Kidney epithelial cell (primary cell): ENCODE measurements at regions not wholly inside any gene's neighbourhood (a gene's known extent, or its start where the extent isn't known, plus 50 kb on each side); places are given as distances from the start of the nearest gene placed in this dataset.

Experiments
- DNase-seq: peaks from one replicate; pipeline ENCODE4 v3.0.0-alpha.2; 2010; ENCODE audit warnings: low read depth
- H3K27me3 ChIP-seq: 2 replicates; pipeline ENCODE4 v1.6.0; 2011; ENCODE audit warnings: low read length; ENCODE audit not compliant: control insufficient read depth, insufficient read depth
- H3K36me3 ChIP-seq: 2 replicates; pipeline ENCODE4 v1.5.1; 2011; ENCODE audit warnings: low read length; ENCODE audit not compliant: control insufficient read depth, insufficient read depth
- H3K4me3 ChIP-seq: 2 replicates; pipeline ENCODE4 v1.5.1; 2011; ENCODE audit warnings: low read depth, mild to moderate bottlenecking, control low read depth, low read length
- TF ChIP-seq, protein P1 (sequence below): IDR thresholded peaks from 2 replicates; pipeline ENCODE4 v1.5.1; 2011; ENCODE audit warnings: mild to moderate bottlenecking, moderate library complexity, low read length, control low read depth, inconsistent platforms; ENCODE audit not compliant: insufficient read depth, poor library complexity, severe bottlenecking

DNA sequence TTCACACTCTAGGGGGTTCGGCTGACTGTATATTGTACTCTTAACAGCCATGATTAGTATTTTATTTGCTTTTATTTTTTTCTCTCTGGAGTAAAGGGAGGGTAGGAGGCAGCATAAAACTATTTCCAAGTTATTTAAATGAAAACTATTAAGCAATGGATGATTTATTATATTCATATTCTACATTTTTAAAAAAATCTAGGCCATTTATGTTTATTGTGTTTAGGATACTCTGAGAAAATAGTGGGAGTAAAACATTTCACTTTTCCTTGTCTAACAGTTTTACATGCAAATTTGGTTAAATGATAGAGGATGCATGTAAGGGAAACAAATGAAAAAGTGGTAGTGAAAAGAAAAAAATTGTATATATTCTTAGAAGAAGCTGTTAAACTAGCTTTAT, 276.3 kb downstream of the GAS1 start:
- Histone ChIP-seq H3K36me3 (no peaks in the 10 kb centered on the region), H3K4me3 (no peak overlapping the region), H3K27me3 (no peaks in the 10 kb centered on the region)
- TF ChIP-seq, protein P1, sequence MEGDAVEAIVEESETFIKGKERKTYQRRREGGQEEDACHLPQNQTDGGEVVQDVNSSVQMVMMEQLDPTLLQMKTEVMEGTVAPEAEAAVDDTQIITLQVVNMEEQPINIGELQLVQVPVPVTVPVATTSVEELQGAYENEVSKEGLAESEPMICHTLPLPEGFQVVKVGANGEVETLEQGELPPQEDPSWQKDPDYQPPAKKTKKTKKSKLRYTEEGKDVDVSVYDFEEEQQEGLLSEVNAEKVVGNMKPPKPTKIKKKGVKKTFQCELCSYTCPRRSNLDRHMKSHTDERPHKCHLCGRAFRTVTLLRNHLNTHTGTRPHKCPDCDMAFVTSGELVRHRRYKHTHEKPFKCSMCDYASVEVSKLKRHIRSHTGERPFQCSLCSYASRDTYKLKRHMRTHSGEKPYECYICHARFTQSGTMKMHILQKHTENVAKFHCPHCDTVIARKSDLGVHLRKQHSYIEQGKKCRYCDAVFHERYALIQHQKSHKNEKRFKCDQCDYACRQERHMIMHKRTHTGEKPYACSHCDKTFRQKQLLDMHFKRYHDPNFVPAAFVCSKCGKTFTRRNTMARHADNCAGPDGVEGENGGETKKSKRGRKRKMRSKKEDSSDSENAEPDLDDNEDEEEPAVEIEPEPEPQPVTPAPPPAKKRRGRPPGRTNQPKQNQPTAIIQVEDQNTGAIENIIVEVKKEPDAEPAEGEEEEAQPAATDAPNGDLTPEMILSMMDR = no peak
- DNase-seq = no peak

GRCh38 chr9:86670536-86670935, 276.8 kb downstream of the GAS1 start:
- no peak overlapping the region for H3K4me3 ChIP-seq
- TF ChIP-seq, protein P1 = no peak
- DNase-seq = no peak

GRCh38 chr9:86670076-86670475, 277.2 kb downstream of the GAS1 start:
- Histone ChIP-seq H3K4me3 (no peak overlapping the region), H3K36me3 (no peaks in the 10 kb centered on the region), H3K27me3 (no peaks in the 10 kb centered on the region)
- TF ChIP-seq, protein P1 = no peak
- no peak for DNase-seq

More at GRCh38 chr9:86670536-86670935, 276.8 kb downstream of the GAS1 start:
- H3K36me3 ChIP-seq = no peaks in the 10 kb centered on the region
- H3K27me3 ChIP-seq = no peaks in the 10 kb centered on the region

DNA sequence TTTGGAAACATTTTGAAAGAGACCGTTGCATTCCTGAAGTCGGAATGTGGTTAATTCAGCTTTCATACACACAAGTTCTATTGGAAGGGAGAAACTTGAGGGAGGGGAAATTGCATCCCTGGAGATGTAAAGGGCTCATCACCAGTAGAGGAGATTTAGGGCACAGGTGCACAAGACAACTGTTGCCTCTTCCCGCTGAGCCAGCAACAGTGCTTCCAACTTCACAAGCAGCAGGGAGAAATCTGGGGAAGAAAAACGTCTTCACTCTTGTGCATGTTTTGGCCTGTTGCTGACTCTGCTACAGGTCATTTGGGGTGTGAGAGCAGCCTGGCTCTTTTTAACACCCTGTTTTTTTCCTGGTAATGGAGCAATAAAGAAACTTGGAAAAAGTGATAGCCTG, 277.9 kb downstream of the GAS1 start:
- no peak for DNase-seq

DNA sequence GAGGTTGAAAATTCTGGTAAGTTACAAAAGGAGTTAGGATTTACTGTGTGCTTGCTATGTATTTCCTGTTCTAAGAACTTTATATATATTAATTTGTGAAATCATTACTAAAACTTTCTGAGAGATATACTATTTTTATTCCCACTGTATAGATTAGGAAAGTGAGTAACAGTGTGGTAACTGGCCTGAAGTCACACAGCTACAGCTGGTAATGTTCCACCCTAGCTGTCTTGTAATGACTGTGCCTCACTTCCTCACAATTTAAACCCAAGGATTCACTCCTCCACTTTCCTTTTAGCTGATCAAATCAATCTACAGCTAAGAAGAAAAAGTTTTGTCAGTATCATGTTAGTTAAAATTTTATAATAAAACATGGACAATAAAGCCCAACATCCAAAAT, 278.8 kb downstream of the GAS1 start:
- TF ChIP-seq, protein P1 = no peak
- Histone ChIP-seq H3K36me3 (no peaks in the 10 kb centered on the region), H3K4me3 (no peak overlapping the region), H3K27me3 (no peaks in the 10 kb centered on the region)
- DNase-seq = no peak

More for the DNA sequence above, 277.9 kb downstream of the GAS1 start:
- no peaks in the 10 kb centered on the region for H3K36me3 ChIP-seq
- TF ChIP-seq, protein P1 = no peak
- H3K27me3 ChIP-seq = no peaks in the 10 kb centered on the region
- H3K4me3 ChIP-seq = no peak overlapping the region

GRCh38 chr9:86667307-86667706, 280.0 kb downstream of the GAS1 start:
- DNase-seq = no peak
- H3K36me3 ChIP-seq = no peaks in the 10 kb centered on the region
- no peaks in the 10 kb centered on the region for H3K27me3 ChIP-seq
- H3K4me3 ChIP-seq = no peak overlapping the region
- TF ChIP-seq, protein P1 = no peak
